Esophagus muscularis mucosa (tissue), 2 donors: ENCODE measurements at regions not wholly inside any gene's neighbourhood (a gene's known extent, or its start where the extent isn't known, plus 50 kb on each side); places are given as distances from the start of the nearest gene placed in this dataset.

Experiments
- POLR2A ChIP-seq: fragments of 450-650 bp; IDR thresholded peaks from one replicate; pipeline ENCODE4 v1.6.1; 2017; ENCODE audit warnings: antibody characterized with exemption, moderate library complexity, mild to moderate bottlenecking, low read depth
- POLR2AphosphoS5 ChIP-seq, 2 donors: sonication (generic); formaldehyde crosslinking; IDR thresholded peaks; one replicate each; pipeline ENCODE4 v1.6.1; 2017; ENCODE audit warnings: antibody characterized with exemption in 2 of 2

DNA sequence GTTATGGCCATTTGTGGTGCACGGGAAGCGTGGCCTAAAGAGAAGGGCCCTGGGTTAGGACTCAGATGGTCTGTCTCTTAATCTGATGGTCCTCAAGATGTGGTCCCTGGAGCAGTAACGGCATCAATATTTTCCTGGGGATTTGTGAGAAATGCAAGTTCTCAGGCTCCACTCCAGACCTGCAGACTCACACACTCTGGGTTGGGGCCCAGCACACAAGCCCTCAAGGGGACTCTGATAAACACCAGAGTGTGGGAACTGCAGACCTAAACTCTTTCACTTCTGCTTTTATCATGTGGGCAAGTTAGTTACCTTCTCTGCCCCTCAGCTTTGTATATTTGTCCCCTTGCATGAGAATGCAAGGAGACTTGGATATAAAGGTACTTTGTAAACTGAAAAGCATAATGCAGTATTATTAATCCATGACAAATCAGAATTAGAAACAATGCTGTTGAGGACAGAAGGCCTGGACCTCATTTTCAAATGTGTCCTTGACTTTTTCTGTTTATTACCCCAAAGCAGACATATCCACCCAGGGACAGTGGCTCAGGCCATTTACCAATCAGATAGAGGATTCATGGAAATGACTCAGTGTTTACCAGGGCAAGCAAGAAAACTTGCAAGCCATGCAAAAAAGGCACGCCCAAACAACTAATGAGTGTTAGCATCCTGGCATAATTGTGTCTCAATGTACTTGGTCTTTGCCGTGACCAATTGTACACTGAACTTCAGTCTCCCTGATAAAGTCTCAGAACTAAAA, 157.0 kb downstream of the ASCL1 start:
- TF ChIP-seq POLR2A: no peak
- TF ChIP-seq POLR2AphosphoS5 (IDR thresholded peaks at IDR 0.05): no peak
